ENCODE measurements at regions not wholly inside any gene's neighbourhood (a gene's known extent, or its start where the extent isn't known, plus 50 kb on each side); places are given as distances from the start of the nearest gene placed in this dataset.

DNA sequence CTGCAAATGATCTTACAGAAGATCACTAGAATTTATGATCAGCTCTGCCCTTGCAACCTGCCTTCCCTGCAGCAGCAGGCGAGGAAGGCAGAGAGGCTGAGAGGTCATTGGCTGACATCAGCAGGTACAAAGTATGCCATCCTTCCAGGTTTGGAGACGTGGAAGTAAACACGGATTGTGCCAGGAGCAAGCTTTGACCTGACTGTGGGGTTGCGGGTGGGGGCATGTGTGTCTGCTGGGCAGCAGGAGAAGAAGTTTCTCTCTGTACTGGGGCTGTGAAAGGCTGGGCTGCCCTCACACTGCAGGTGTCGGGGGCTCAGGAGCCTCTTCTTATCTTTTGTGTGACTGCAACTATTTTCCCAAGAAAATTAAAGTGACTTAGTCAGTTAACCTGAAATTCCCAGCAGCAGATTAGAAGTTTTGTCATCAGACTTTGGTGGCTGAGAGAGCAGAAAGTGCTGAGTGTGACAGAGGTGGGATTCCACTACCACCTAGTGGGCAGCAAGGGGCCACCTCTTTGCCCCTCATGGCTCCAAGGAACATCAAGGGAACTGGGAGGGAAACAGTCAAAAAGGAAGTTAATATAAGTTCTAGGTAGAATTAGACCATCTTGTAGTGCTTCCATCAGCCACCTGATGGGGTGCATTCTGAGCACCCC lies 565.9 kb downstream of the ETS1 start:
- WGBS, result 81% methylated on average over 4 of the region's 5 CpGs
- H2BK120ac ChIP-seq (ENCODE audit: low read depth, low read length), result no peak overlapping the region
- H3K79me1 ChIP-seq (replicated peaks; ENCODE audit: low read length, poor library complexity, severe bottlenecking), result no peaks in the 10 kb centered on the region
- no peak overlapping the region for H4K8ac ChIP-seq (ENCODE audit: low read length)
- no peak overlapping the region for H3K4ac ChIP-seq (ENCODE audit: low read depth in 1 of 2, low read length in 2 of 2)
- H3K23ac ChIP-seq (ENCODE audit: low read length in 2 of 2), result no peak overlapping the region
- H2BK5ac ChIP-seq (ENCODE audit: low read depth, low read length, poor library complexity, severe bottlenecking), result no peak overlapping the region
- H4K91ac ChIP-seq (ENCODE audit: low read length), result no peak overlapping the region
- no peak overlapping the region for H2BK15ac ChIP-seq (ENCODE audit: low read depth, poor library complexity, severe bottlenecking)
- H3K9me3 ChIP-seq (ENCODE audit: control insufficient read depth, low read length), result no peaks in the 10 kb centered on the region
- H3K4me2 ChIP-seq (ENCODE audit: low read length, poor library complexity, severe bottlenecking), result no peak overlapping the region
- H2BK12ac ChIP-seq (ENCODE audit: low read length in 2 of 2), result no peak overlapping the region
- no peak overlapping the region for H3K9ac ChIP-seq (ENCODE audit: low read length)
- H3K27ac ChIP-seq (ENCODE audit: low read length, poor library complexity, severe bottlenecking), result no peak overlapping the region
- H3K36me3 ChIP-seq (ENCODE audit: control insufficient read depth in 1 of 2, insufficient read depth in 2 of 2, low read depth in 1 of 2, low read length in 2 of 2), result no peaks in the 10 kb centered on the region
- peaks cover 0 to 24% of the 10 kb centered on the region in 2 experiments for H3K27me3 ChIP-seq (ENCODE audit: control insufficient read depth in 1 of 2, insufficient read depth in 1 of 2, low read length in 2 of 2)
- no peak overlapping the region for H3K4me3 ChIP-seq (ENCODE audit: insufficient read depth in 1 of 2, low read depth in 1 of 2, low read length in 2 of 2)
- no peak for DNase-seq
- H2AFZ ChIP-seq (ENCODE audit: low read depth, low read length), result no peak overlapping the region
- H3K18ac ChIP-seq (ENCODE audit: low read depth in 1 of 2, low read length in 2 of 2), result no peak overlapping the region
- no peak overlapping the region for H2AK5ac ChIP-seq (ENCODE audit: low read length, severe bottlenecking)
- no peaks in the 10 kb centered on the region for H3K4me1 ChIP-seq (ENCODE audit: control insufficient read depth, insufficient read depth, low read depth, low read length)
- H3K14ac ChIP-seq (ENCODE audit: low read length in 2 of 2), result no peak overlapping the region

DNA sequence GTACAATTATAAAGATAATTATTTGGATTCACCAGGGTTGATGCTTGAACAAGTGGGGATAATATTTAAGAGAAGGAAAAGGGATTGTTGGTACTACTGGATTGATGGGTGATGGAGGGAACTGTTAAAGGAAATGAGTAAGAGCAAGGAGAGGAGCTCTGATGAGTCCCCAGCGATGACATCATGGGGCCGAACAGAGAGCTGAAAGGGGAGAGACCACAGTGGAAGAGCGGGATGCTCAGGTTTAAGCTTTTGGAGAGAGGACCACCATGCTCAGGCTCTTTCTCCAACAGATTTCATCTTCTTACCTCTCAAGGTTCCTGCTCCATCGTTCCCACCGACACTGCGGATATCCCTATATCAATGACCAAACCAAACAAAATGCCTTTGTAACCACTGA lies 568.7 kb downstream of the ETS1 start:
- Histone ChIP-seq H3K27me3 (ENCODE audit: control insufficient read depth in 1 of 2, insufficient read depth in 1 of 2, low read length in 2 of 2) (peaks cover 0 to 18% of the 10 kb centered on the region in 2 experiments), H3K18ac (ENCODE audit: low read depth in 1 of 2, low read length in 2 of 2) (no peak overlapping the region), H3K27ac (ENCODE audit: low read length, poor library complexity, severe bottlenecking) (no peak overlapping the region), H3K23ac (ENCODE audit: low read length in 2 of 2) (no peak overlapping the region), H2BK5ac (ENCODE audit: low read depth, low read length, poor library complexity, severe bottlenecking) (no peak overlapping the region), H3K14ac (ENCODE audit: low read length in 2 of 2) (no peak overlapping the region), H3K79me1 (replicated peaks; ENCODE audit: low read length, poor library complexity, severe bottlenecking) (no peaks in the 10 kb centered on the region), H3K36me3 (ENCODE audit: control insufficient read depth in 1 of 2, insufficient read depth in 2 of 2, low read depth in 1 of 2, low read length in 2 of 2) (no peaks in the 10 kb centered on the region), H2AFZ (ENCODE audit: low read depth, low read length) (no peak overlapping the region), H2BK120ac (ENCODE audit: low read depth, low read length) (no peak overlapping the region), H2AK5ac (ENCODE audit: low read length, severe bottlenecking) (no peak overlapping the region), H3K4ac (ENCODE audit: low read depth in 1 of 2, low read length in 2 of 2) (no peak overlapping the region), H4K91ac (ENCODE audit: low read length) (no peak overlapping the region), H3K4me2 (ENCODE audit: low read length, poor library complexity, severe bottlenecking) (no peak overlapping the region), H2BK15ac (ENCODE audit: low read depth, poor library complexity, severe bottlenecking) (no peak overlapping the region), H2BK12ac (ENCODE audit: low read length in 2 of 2) (no peak overlapping the region), H3K9me3 (ENCODE audit: control insufficient read depth, low read length) (no peaks in the 10 kb centered on the region), H3K4me3 (ENCODE audit: insufficient read depth in 1 of 2, low read depth in 1 of 2, low read length in 2 of 2) (no peak overlapping the region), H4K8ac (ENCODE audit: low read length) (no peak overlapping the region), H3K9ac (ENCODE audit: low read length) (no peak overlapping the region), H3K4me1 (ENCODE audit: control insufficient read depth, insufficient read depth, low read depth, low read length) (no peaks in the 10 kb centered on the region)
- DNase-seq, result no peak
- WGBS, result 86% methylated on average over 6 of the region's 6 CpGs

DNA sequence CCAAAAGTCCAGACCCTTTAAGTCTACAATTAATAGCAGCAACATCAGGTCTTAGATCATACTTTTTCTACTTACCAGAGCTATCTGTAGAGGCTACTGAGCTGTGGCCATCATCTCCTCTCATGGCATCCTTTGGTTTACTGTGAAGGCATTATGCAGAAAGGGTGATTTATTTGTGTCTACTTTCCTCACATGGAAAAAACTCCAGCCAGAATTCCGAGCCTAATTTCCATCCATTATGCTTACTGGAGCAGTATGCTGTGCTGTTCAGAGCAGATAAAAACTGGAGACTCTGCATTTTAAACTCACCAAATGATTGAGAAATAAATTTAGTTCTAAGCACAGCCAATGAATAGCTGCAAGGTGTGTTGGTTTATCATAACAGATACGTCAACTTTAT lies 581.8 kb downstream of the ETS1 start:
- no peaks in the 10 kb centered on the region for H3K4me1 ChIP-seq (ENCODE audit: control insufficient read depth, insufficient read depth, low read depth, low read length)
- H2BK5ac ChIP-seq (ENCODE audit: low read depth, low read length, poor library complexity, severe bottlenecking), result no peak overlapping the region
- no peak overlapping the region for H3K27ac ChIP-seq (ENCODE audit: low read length, poor library complexity, severe bottlenecking)
- no peak overlapping the region for H4K91ac ChIP-seq (ENCODE audit: low read length)
- H3K79me1 ChIP-seq (replicated peaks; ENCODE audit: low read length, poor library complexity, severe bottlenecking), result no peaks in the 10 kb centered on the region
- no peak overlapping the region for H3K9ac ChIP-seq (ENCODE audit: low read length)
- H3K4me2 ChIP-seq (ENCODE audit: low read length, poor library complexity, severe bottlenecking), result no peak overlapping the region
- H2BK12ac ChIP-seq (ENCODE audit: low read length in 2 of 2), result no peak overlapping the region
- H3K18ac ChIP-seq (ENCODE audit: low read depth in 1 of 2, low read length in 2 of 2), result no peak overlapping the region
- no peaks in the 10 kb centered on the region for H3K27me3 ChIP-seq (ENCODE audit: control insufficient read depth in 1 of 2, insufficient read depth in 1 of 2, low read length in 2 of 2)
- H3K36me3 ChIP-seq (ENCODE audit: control insufficient read depth in 1 of 2, insufficient read depth in 2 of 2, low read depth in 1 of 2, low read length in 2 of 2), result no peaks in the 10 kb centered on the region
- no peak overlapping the region for H3K4ac ChIP-seq (ENCODE audit: low read depth in 1 of 2, low read length in 2 of 2)
- no peak overlapping the region for H2BK15ac ChIP-seq (ENCODE audit: low read depth, poor library complexity, severe bottlenecking)
- peaks cover 30% of the 10 kb centered on the region for H3K9me3 ChIP-seq (ENCODE audit: control insufficient read depth, low read length)
- no peak overlapping the region for H3K23ac ChIP-seq (ENCODE audit: low read length in 2 of 2)
- no peak overlapping the region for H3K4me3 ChIP-seq (ENCODE audit: insufficient read depth in 1 of 2, low read depth in 1 of 2, low read length in 2 of 2)
- DNase-seq, result no peak
- no CpG with 5 or more reads among the region's 2 CpGs for WGBS
- H2BK120ac ChIP-seq (ENCODE audit: low read depth, low read length), result no peak overlapping the region
- no peak overlapping the region for H3K14ac ChIP-seq (ENCODE audit: low read length in 2 of 2)
- H2AK5ac ChIP-seq (ENCODE audit: low read length, severe bottlenecking), result no peak overlapping the region
- H4K8ac ChIP-seq (ENCODE audit: low read length), result no peak overlapping the region
- no peak overlapping the region for H2AFZ ChIP-seq (ENCODE audit: low read depth, low read length)

DNA sequence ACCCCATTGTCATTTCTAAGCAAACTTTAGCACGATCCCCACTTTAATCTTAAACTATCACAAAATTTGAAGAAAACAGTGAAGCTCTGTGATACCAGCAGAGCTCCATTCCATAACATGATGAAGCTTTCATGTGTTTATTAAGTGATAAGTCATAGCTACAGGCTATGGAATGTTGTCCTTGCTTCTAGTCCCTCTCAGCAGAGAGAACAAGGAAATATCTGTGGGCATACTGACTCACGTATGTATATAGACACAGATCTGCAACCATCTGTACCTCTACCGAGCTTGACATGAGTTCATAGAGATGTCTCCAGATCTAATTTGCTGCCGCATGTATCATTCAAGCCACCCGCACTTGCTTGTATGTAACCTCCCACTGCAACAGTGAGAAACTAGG lies 588.9 kb downstream of the ETS1 start:
- Histone ChIP-seq H3K4ac (ENCODE audit: low read depth in 1 of 2, low read length in 2 of 2) (no peak overlapping the region), H3K4me1 (ENCODE audit: control insufficient read depth, insufficient read depth, low read depth, low read length) (peaks cover 6% of the 10 kb centered on the region), H2BK5ac (ENCODE audit: low read depth, low read length, poor library complexity, severe bottlenecking) (no peak overlapping the region), H3K27ac (ENCODE audit: low read length, poor library complexity, severe bottlenecking) (no peak overlapping the region), H3K18ac (ENCODE audit: low read depth in 1 of 2, low read length in 2 of 2) (no peak overlapping the region), H3K9me3 (ENCODE audit: control insufficient read depth, low read length) (no peaks in the 10 kb centered on the region), H3K4me3 (ENCODE audit: insufficient read depth in 1 of 2, low read depth in 1 of 2, low read length in 2 of 2) (no peak overlapping the region), H2AFZ (ENCODE audit: low read depth, low read length) (no peak overlapping the region), H3K27me3 (ENCODE audit: control insufficient read depth in 1 of 2, insufficient read depth in 1 of 2, low read length in 2 of 2) (no peaks in the 10 kb centered on the region), H4K91ac (ENCODE audit: low read length) (no peak overlapping the region), H2BK15ac (ENCODE audit: low read depth, poor library complexity, severe bottlenecking) (no peak overlapping the region), H2AK5ac (ENCODE audit: low read length, severe bottlenecking) (no peak overlapping the region), H3K23ac (ENCODE audit: low read length in 2 of 2) (no peak overlapping the region), H3K79me1 (replicated peaks; ENCODE audit: low read length, poor library complexity, severe bottlenecking) (no peaks in the 10 kb centered on the region), H3K9ac (ENCODE audit: low read length) (no peak overlapping the region), H3K14ac (ENCODE audit: low read length in 2 of 2) (no peak overlapping the region), H2BK120ac (ENCODE audit: low read depth, low read length) (no peak overlapping the region), H3K36me3 (ENCODE audit: control insufficient read depth in 1 of 2, insufficient read depth in 2 of 2, low read depth in 1 of 2, low read length in 2 of 2) (no peaks in the 10 kb centered on the region), H4K8ac (ENCODE audit: low read length) (no peak overlapping the region), H2BK12ac (ENCODE audit: low read length in 2 of 2) (no peak overlapping the region), H3K4me2 (ENCODE audit: low read length, poor library complexity, severe bottlenecking) (no peak overlapping the region)
- 91% methylated on average over 4 of the region's 5 CpGs for WGBS
- no peak for DNase-seq

Measured in mesenchymal stem cell (in vitro differentiated cells and primary cell).